HG03460 (cell line): ENCODE measurements at regions not wholly inside any gene's neighbourhood (a gene's known extent, or its start where the extent isn't known, plus 50 kb on each side); places are given as distances from the start of the nearest gene placed in this dataset.
"Not testable (repeated sequence)": the region's sequence is repeated elsewhere in the genome, so short reads cannot be mapped to it uniquely, and the experiment has no call there.

Experiments
- ATAC-seq: cut with Tn5 transposase; IDR thresholded peaks from one replicate; pipeline ENCODE4 v1.9.1; 2021; ENCODE audit not compliant: unreplicated experiment

GRCh38 chr16:64731891-64732290, 390.0 kb downstream of the CDH11 start:
- ATAC-seq = no peak

GRCh38 chr16:64730261-64730660, 391.6 kb downstream of the CDH11 start:
- ATAC-seq = no peak

GRCh38 chr16:64724339-64724738, 397.5 kb downstream of the CDH11 start:
- ATAC-seq = no peak

- ATAC-seq = no peak
These were observed 403.4 kb downstream of the CDH11 start for GRCh38 chr16:64718486-64718885.

GRCh38 chr16:64717871-64718270, 404.0 kb downstream of the CDH11 start:
- ATAC-seq = no peak

GRCh38 chr16:64715624-64716023, 406.2 kb downstream of the CDH11 start:
- ATAC-seq = no peak

GRCh38 chr16:64712026-64712425, 409.8 kb downstream of the CDH11 start:
- no peak for ATAC-seq

- no peak for ATAC-seq
These were observed 410.3 kb downstream of the CDH11 start for GRCh38 chr16:64711596-64711995.

GRCh38 chr16:64711026-64711425, 410.8 kb downstream of the CDH11 start:
- no peak for ATAC-seq

GRCh38 chr16:64705443-64705842, 416.4 kb downstream of the CDH11 start:
- ATAC-seq = no peak

GRCh38 chr16:64704386-64704785, 417.5 kb downstream of the CDH11 start:
- no peak for ATAC-seq

GRCh38 chr16:64702415-64702814, 419.4 kb downstream of the CDH11 start:
- no peak for ATAC-seq

- no peak for ATAC-seq
These were observed 421.2 kb downstream of the CDH11 start for GRCh38 chr16:64700628-64701027.

GRCh38 chr16:64696866-64697265, 425.0 kb downstream of the CDH11 start:
- ATAC-seq = no peak

- ATAC-seq = no peak
These were observed 426.2 kb downstream of the CDH11 start for GRCh38 chr16:64695684-64696083.

- no peak for ATAC-seq
These were observed 427.9 kb downstream of the CDH11 start for GRCh38 chr16:64693946-64694345.

GRCh38 chr16:64687786-64688185, 434.1 kb downstream of the CDH11 start:
- no peak for ATAC-seq

- ATAC-seq = no peak
These were observed 434.7 kb downstream of the CDH11 start for GRCh38 chr16:64687123-64687522.

GRCh38 chr16:64679976-64680690, 441.7 kb downstream of the CDH11 start:
- no peak for ATAC-seq

GRCh38 chr16:64669573-64669972, 452.3 kb downstream of the CDH11 start:
- ATAC-seq = no peak

- ATAC-seq = no peak
These were observed 454.5 kb downstream of the CDH11 start for GRCh38 chr16:64667334-64667877.

- ATAC-seq = not testable (repeated sequence)
These were observed 459.6 kb downstream of the CDH11 start for GRCh38 chr16:64662312-64662711.

- ATAC-seq = no peak
These were observed 462.0 kb downstream of the CDH11 start for GRCh38 chr16:64659866-64660265.
